Esophagus muscularis mucosa (tissue), 4 donors: ENCODE measurements at regions not wholly inside any gene's neighbourhood (a gene's known extent, or its start where the extent isn't known, plus 50 kb on each side); places are given as distances from the start of the nearest gene placed in this dataset.

ENCODE experiments used
- DNase-seq: peaks from one replicate; pipeline ENCODE4 v3.0.0-alpha.2; 2017; ENCODE audit errors: extremely low spot score
- H3K27ac ChIP-seq, 4 donors: fragments of 200-600 bp; sonication (generic); replicated peaks in 1 of 4; 1 replicate in 3 of 4; 2 replicates in 1 of 4; pipeline ENCODE4 v1.5.1; 2016 to 2019; ENCODE audit warnings: mild to moderate bottlenecking in 1 of 4
- H3K27me3 ChIP-seq, 4 donors: fragments of 200-600 bp; sonication (generic); one replicate each; pipeline versions ENCODE4 v1.5.1 to v1.6.0; 2016 to 2019
- H3K36me3 ChIP-seq, 4 donors: fragments of 200-600 bp; sonication (generic); one replicate each; pipeline ENCODE4 v1.5.1; 2016 to 2019
- H3K4me1 ChIP-seq, 4 donors: fragments of 200-600 bp; sonication (generic); one replicate each; pipeline ENCODE4 v1.5.1; 2016 to 2019
- H3K4me3 ChIP-seq, 4 donors: fragments of 200-600 bp; sonication (generic); 1 replicate in 2 of 4; 2 replicates in 2 of 4; pipeline ENCODE4 v1.5.1; 2016 to 2019; ENCODE audit warnings: mild to moderate bottlenecking in 4 of 4, moderate library complexity in 1 of 4
- H3K9me3 ChIP-seq, 4 donors: fragments of 200-600 bp; sonication (generic); 1 replicate in 3 of 4; 2 replicates in 1 of 4; pipeline ENCODE4 v1.5.1; 2016 to 2019
- EP300 ChIP-seq: sonication (generic); formaldehyde crosslinking; IDR thresholded peaks from one replicate; pipeline ENCODE4 v1.6.1; 2017; ENCODE audit warnings: antibody characterized with exemption
- POLR2A ChIP-seq: fragments of 450-650 bp; IDR thresholded peaks from one replicate; pipeline ENCODE4 v1.6.1; 2017; ENCODE audit warnings: antibody characterized with exemption, moderate library complexity, mild to moderate bottlenecking, low read depth
- POLR2AphosphoS5 ChIP-seq, 2 donors: sonication (generic); formaldehyde crosslinking; IDR thresholded peaks; one replicate each; pipeline ENCODE4 v1.6.1; 2017; ENCODE audit warnings: antibody characterized with exemption in 2 of 2
- WGBS: methylation state at CpG from one replicate; pipeline ENCODE4 v1.1.5; 2018; 5-methylcytosine and 5-hydroxymethylcytosine counted together
- intact Hi-C: fragments of 100-400 bp; cut with DNase I; formaldehyde crosslinking; loops from one replicate; pipeline ENCODE4 v1.15.1; 2023
- TF ChIP-seq, protein P1 (sequence below), 3 experiments: fragments of 200-600 bp in 2 of 3; fragments of 450-650 bp in 1 of 3; sonication (generic) in 2 of 3; IDR thresholded peaks; one replicate each; pipeline ENCODE4 v1.5.1; 2017 to 2019; ENCODE audit warnings: antibody characterized with exemption in 3 of 3, mild to moderate bottlenecking in 2 of 3, moderate library complexity in 1 of 3

DNA sequence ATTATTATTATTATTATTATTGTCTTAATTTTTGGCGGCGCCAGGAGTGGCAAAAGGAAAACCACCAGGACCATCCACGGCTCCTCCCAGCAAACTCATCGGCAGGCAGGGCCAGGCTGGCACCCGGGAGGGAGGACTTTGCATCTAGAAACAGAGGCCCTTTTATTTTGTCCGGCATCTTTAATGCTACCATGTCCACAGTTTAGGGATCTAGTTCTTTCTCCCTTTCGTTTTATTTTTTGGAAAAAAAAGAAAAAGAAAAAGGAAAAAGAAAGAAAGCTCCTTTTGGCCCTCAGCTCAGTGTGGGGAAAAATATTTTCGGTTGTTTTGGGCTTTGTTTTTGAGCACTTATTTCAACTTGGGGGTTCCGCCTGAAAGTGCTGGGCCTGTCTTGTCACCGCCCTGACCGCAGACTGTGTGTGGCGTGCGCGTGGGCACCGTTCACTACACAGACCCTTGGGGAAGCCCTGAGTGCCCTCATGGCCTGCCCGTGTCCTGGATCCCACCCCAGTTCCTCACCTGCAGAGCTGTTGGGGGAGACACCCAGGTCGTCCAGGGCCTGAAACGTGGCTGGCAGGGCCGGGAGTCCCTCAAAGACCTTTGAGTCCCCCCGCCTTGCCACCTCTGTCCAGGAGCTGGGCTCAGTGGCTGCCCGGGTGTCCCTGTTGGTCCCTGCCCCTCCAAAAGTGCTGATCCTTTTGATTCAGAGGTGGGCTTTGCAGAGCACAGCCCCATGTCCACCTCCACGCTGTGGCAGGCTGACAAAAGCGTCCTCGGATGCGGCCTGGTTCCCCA lies 69.1 kb upstream of the PPARA start:
- intact Hi-C loops = no loop called here
- H3K4me1 ChIP-seq = peaks cover 93 to 99% (median 97%) of the 10 kb centered on the region in 4 donors

GRCh38 chr22:46081831-46082210 lies 68.5 kb upstream of the PPARA start:
- H3K4me1 ChIP-seq = peaks cover 93 to 99% (median 97%) of the 10 kb centered on the region in 4 donors
- intact Hi-C loops = no loop called here

More for the DNA sequence above, 69.1 kb upstream of the PPARA start:
- WGBS = 48% methylated on average over 16 of the region's 25 CpGs
- Histone ChIP-seq H3K4me3 (peak overlapping the region; percentile 85 to 92 (median 88)), H3K27ac (peak overlapping the region; percentile 92 to 98 (median 96)), H3K27me3 (no peaks in the 10 kb centered on the region), H3K9me3 (no peaks in the 10 kb centered on the region), H3K36me3 (peaks cover 0 to 9% (median 2%) of the 10 kb centered on the region in 4 donors)
- TF ChIP-seq, protein P1, sequence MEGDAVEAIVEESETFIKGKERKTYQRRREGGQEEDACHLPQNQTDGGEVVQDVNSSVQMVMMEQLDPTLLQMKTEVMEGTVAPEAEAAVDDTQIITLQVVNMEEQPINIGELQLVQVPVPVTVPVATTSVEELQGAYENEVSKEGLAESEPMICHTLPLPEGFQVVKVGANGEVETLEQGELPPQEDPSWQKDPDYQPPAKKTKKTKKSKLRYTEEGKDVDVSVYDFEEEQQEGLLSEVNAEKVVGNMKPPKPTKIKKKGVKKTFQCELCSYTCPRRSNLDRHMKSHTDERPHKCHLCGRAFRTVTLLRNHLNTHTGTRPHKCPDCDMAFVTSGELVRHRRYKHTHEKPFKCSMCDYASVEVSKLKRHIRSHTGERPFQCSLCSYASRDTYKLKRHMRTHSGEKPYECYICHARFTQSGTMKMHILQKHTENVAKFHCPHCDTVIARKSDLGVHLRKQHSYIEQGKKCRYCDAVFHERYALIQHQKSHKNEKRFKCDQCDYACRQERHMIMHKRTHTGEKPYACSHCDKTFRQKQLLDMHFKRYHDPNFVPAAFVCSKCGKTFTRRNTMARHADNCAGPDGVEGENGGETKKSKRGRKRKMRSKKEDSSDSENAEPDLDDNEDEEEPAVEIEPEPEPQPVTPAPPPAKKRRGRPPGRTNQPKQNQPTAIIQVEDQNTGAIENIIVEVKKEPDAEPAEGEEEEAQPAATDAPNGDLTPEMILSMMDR (IDR thresholded peaks at IDR 0.05) = no peak
- TF ChIP-seq POLR2AphosphoS5 (IDR thresholded peaks at IDR 0.05) = peak in 1 of 2 donors; percentile 4
- DNase-seq = no peak

DNA sequence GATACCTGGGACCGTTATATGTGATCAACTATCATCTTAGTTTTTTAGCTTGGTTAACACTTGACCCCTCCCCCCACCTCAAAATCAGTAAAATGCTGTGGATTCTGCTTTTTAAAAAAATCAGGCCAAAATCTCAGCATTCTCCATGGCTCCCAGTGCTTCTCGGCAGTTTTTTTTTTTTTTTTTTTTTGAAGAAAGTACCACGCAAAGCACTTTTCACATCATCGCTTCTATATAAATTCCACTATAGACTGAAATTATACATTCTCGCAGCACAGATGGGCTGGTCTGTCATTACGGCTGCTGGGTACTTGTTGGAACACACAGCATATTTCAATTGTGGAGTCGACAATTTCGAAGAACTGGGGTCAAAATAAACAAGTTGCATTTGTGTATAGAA lies 67.7 kb upstream of the PPARA start:
- intact Hi-C loops = no loop called here
- Histone ChIP-seq H3K4me3 (peak overlapping the region in 1 of 4 donors; percentile 92), H3K36me3 (peaks cover 0 to 22% (median 13%) of the 10 kb centered on the region in 4 donors), H3K9me3 (no peaks in the 10 kb centered on the region), H3K27me3 (no peaks in the 10 kb centered on the region), H3K4me1 (peaks cover 93 to 99% (median 97%) of the 10 kb centered on the region in 4 donors), H3K27ac (peak overlapping the region; percentile 92 to 98 (median 96))
- WGBS = 62% methylated on average over 8 of the region's 8 CpGs
- DNase-seq = no peak
- no peak for TF ChIP-seq EP300
- no peak for TF ChIP-seq POLR2AphosphoS5 (IDR thresholded peaks at IDR 0.05)
- TF ChIP-seq, protein P1 (IDR thresholded peaks at IDR 0.05) = no peak
- TF ChIP-seq POLR2A = no peak

More at GRCh38 chr22:46081831-46082210, 68.5 kb upstream of the PPARA start:
- Histone ChIP-seq H3K27me3 (no peaks in the 10 kb centered on the region), H3K9me3 (no peaks in the 10 kb centered on the region), H3K27ac (peak overlapping the region; percentile 92 to 98 (median 96)), H3K36me3 (peaks cover 0 to 14% (median 5%) of the 10 kb centered on the region in 4 donors), H3K4me3 (peak overlapping the region; percentile 85 to 92 (median 88))
- no peak for TF ChIP-seq EP300
- TF ChIP-seq POLR2A = no peak
- TF ChIP-seq POLR2AphosphoS5 (IDR thresholded peaks at IDR 0.05) = peak in 1 of 2 donors; percentile 11
- DNase-seq = no peak
- 15% methylated on average over 16 of the region's 18 CpGs for WGBS

- no peak for DNase-seq
- Histone ChIP-seq H3K36me3 (peaks cover 0 to 29% (median 17%) of the 10 kb centered on the region in 4 donors), H3K9me3 (no peaks in the 10 kb centered on the region), H3K27ac (peak overlapping the region; percentile 92 to 98 (median 96)), H3K4me3 (no peak overlapping the region), H3K27me3 (no peaks in the 10 kb centered on the region), H3K4me1 (peaks cover 94 to 99% (median 97%) of the 10 kb centered on the region in 4 donors)
- intact Hi-C loops = no loop called here
- TF ChIP-seq POLR2A = no peak
- TF ChIP-seq, protein P1 (IDR thresholded peaks at IDR 0.05) = no peak
- TF ChIP-seq POLR2AphosphoS5 (IDR thresholded peaks at IDR 0.05) = no peak
- TF ChIP-seq EP300 = no peak
- WGBS = 82% methylated on average over 24 of the region's 24 CpGs
Observed at GRCh38 chr22:46083383-46084350, 66.7 kb upstream of the PPARA start.
